GM21619 (cell line): ENCODE measurements at regions not wholly inside any gene's neighbourhood (a gene's known extent, or its start where the extent isn't known, plus 50 kb on each side); places are given as distances from the start of the nearest gene placed in this dataset.
A peak's percentile ranks its signal among the peaks of the same experiment; 100 is the strongest.
"Not testable (repeated sequence)": the region's sequence is repeated elsewhere in the genome, so short reads cannot be mapped to it uniquely, and the experiment has no call there.

Source experiments
- ATAC-seq: cut with Tn5 transposase; IDR thresholded peaks from one replicate; pipeline ENCODE4 v1.9.1; 2021; ENCODE audit not compliant: unreplicated experiment

DNA sequence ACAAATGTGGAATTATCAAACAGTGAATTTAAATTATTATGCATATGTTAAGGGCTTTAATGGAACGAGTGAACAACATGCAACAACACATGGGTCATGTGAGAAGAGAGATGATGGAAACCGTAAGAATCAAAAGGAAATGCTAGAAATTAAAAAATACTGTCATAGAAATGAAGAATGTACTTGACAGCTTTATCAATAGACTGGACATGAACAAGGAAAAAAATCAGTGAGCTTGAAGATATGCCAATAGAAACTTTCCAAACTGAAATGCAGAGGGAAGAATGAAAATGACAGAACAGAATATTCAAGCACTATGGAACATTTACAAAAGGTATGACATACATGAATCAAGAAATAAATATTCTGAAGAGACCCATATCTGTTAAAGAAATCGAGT, 117.7 kb upstream of the KCNJ3 start:
- ATAC-seq = no peak

DNA sequence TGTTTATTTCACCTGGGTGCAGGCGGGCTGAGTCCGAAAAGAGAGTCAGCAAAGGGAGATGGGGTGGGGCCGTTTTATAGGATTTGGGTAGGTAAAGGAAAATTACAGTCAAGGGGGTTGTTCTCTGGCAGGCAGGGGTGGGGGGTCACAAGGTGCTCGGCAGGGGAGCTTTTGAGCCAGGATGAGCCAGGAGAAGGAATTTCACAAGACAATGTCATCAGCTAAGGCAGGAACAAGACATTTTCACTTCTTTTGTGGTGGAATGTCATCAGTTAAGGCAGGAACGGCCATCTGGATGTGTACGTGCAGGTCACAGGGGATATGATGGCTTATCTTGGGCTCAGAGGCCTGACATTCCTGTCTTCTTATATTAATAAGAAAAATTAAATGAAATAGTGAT, 115.8 kb upstream of the KCNJ3 start:
- not testable (repeated sequence) for ATAC-seq

- not testable (repeated sequence) for ATAC-seq
These were observed 115.2 kb upstream of the KCNJ3 start for GRCh38 chr2:154583274-154583673.

GRCh38 chr2:154587739-154588138, 110.8 kb upstream of the KCNJ3 start:
- no peak for ATAC-seq

GRCh38 chr2:154588838-154589237, 109.7 kb upstream of the KCNJ3 start:
- no peak for ATAC-seq

GRCh38 chr2:154589514-154589913, 109.0 kb upstream of the KCNJ3 start:
- no peak for ATAC-seq

- ATAC-seq = no peak
These were observed 107.1 kb upstream of the KCNJ3 start for GRCh38 chr2:154591294-154591820.

- ATAC-seq = no peak
These were observed 99.3 kb upstream of the KCNJ3 start for GRCh38 chr2:154599189-154599588.

DNA sequence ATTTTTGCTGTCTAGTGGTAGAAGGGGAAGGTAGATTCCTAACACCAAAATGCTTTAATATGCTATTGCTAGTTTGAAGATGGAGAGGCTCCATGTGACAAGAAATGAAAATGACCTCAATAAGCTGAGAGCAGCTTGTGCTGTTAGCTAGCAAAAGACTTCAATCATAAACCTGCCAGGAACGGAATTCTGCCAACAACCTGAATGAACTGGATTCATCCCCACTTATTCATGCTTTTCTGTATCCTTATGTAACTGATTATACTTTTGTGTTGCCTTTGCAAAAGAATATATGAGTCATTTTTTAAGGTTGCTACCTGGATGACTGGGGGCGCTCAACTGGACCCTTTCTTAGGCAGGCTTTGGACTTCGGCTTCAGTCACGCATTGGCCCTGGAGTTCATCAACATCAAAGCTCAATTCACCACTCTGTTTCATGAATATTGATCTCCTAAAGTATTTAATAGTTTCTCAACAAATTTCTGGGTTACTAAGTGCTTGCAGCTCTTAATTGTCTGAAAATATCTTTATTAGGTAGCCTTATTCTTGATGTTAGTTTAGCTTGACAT, 97.5 kb upstream of the KCNJ3 start:
- ATAC-seq = no peak

- ATAC-seq = no peak
These were observed 94.8 kb upstream of the KCNJ3 start for GRCh38 chr2:154603682-154604081.

DNA sequence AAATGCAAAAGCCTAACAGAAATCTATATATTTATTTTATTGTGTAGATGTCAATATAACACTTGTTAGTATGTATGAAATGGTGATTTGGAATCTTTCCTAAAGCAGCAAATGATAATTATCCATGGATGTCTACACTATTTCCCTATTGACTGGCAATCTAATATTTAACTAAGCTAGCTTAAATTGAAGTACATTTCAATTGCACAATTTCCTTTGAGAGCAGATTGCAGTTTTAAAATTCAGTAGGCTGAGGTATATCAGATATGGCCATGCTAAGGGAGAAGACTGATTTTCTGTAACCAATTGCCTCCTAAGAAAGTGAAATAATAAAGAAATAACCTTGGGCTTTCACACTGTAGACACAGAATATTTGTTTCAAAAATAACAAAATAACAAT, 90.1 kb upstream of the KCNJ3 start:
- no peak for ATAC-seq

GRCh38 chr2:154614906-154615305, 83.6 kb upstream of the KCNJ3 start:
- ATAC-seq = no peak

GRCh38 chr2:154616659-154617058, 81.8 kb upstream of the KCNJ3 start:
- ATAC-seq = no peak

- ATAC-seq = no peak
These were observed 78.0 kb upstream of the KCNJ3 start for GRCh38 chr2:154620471-154620870.

DNA sequence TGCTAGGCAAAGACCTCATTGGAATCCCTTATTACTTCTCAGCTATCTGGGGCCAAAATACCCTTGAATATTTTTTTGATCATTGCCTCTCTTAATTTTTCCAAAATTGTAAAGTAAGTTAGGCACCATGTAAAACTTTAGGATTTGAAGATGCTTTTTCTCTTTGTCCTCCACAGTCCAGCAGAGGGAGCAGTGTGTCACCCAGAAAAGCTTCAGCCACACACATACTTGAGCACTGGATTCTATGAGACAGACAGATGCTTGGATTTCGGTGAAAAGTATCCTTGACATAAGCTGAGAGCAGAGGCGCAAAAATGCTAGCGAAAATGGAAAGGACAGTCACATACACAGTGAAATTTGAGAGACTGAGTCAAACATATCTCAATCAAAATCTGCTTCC, 74.7 kb upstream of the KCNJ3 start:
- ATAC-seq = peak; percentile 50

DNA sequence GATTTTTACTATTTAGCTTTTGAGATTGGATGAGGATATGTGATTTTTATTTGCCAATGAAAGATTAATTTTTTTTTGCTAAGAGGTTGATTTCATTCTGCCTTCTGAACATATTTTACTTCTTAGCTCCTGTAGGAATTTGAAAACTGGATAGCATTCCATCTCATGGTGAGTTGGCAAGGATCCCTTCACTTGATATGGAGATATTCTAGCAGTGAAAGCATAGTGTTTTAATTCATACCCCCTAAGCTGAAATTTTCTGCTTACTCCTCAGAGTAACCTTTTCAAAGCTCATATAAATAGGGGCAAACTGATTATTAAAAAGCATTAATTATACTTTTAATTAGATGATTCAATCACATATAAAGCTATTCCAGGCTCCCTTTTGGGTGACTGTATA, 61.0 kb upstream of the KCNJ3 start:
- ATAC-seq = no peak

- no peak for ATAC-seq
These were observed 59.7 kb upstream of the KCNJ3 start for GRCh38 chr2:154638783-154639182.

DNA sequence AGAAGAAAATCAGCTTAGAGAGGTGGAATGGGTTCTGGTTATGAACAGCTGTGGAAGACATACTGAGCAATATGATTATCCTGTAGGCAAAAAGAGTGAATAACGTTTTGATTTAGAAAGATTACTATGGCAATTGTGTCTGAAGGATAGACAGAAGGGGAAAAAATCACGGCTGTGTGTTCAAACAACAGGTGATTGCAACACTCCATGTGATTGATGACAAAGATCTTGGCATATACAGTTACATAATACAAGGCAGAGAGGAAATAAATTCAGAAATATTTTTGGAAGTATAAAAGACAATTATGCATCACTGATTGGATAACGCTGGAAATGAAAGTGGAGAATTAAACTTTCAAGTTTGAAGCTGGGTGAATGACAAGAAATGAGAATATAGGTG, 58.5 kb upstream of the KCNJ3 start:
- ATAC-seq = no peak
